ENCODE measurements at regions not wholly inside any gene's neighbourhood (a gene's known extent, or its start where the extent isn't known, plus 50 kb on each side); places are given as distances from the start of the nearest gene placed in this dataset.

GRCh38 chr2:220877491-220877890, 694.6 kb downstream of the EPHA4 start:
- TF ChIP-seq CTCF (CRISPR knock-in tag; IDR thresholded peaks at IDR 0.05): no peak
- no peak for TF ChIP-seq TCF7 (IDR thresholded peaks at IDR 0.05; ENCODE audit: low read depth)
- TF ChIP-seq XRCC5 (optimal IDR thresholded peaks at IDR 0.05; ENCODE audit: low read length): no peak
- TF ChIP-seq ZNF207 (IDR thresholded peaks at IDR 0.05; ENCODE audit: borderline replicate concordance): no peak
- TF ChIP-seq, protein P1, sequence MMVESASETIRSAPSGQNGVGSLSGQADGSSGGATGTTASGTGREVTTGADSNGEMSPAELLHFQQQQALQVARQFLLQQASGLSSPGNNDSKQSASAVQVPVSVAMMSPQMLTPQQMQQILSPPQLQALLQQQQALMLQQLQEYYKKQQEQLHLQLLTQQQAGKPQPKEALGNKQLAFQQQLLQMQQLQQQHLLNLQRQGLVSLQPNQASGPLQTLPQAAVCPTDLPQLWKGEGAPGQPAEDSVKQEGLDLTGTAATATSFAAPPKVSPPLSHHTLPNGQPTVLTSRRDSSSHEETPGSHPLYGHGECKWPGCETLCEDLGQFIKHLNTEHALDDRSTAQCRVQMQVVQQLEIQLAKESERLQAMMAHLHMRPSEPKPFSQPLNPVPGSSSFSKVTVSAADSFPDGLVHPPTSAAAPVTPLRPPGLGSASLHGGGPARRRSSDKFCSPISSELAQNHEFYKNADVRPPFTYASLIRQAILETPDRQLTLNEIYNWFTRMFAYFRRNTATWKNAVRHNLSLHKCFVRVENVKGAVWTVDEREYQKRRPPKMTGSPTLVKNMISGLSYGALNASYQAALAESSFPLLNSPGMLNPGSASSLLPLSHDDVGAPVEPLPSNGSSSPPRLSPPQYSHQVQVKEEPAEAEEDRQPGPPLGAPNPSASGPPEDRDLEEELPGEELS (CRISPR knock-in tag; IDR thresholded peaks at IDR 0.05): no peak
- TF ChIP-seq YY1 (IDR thresholded peaks at IDR 0.05; ENCODE audit: insufficient read depth, insufficient replicate concordance, low read depth, low read length): no peak
- no peak for TF ChIP-seq NFKB2 (CRISPR knock-in tag; IDR thresholded peaks at IDR 0.05; ENCODE audit: borderline replicate concordance)
- no peak for TF ChIP-seq ZGPAT (CRISPR knock-in tag; IDR thresholded peaks at IDR 0.05)
- TF ChIP-seq MAZ (IDR thresholded peaks at IDR 0.05; ENCODE audit: borderline replicate concordance, low read depth, low read length): no peak
- no peak for TF ChIP-seq MAZ (CRISPR knock-in tag; IDR thresholded peaks at IDR 0.05; ENCODE audit: low read depth)
